H54 (cell line): ENCODE measurements at regions not wholly inside any gene's neighbourhood (a gene's known extent, or its start where the extent isn't known, plus 50 kb on each side); places are given as distances from the start of the nearest gene placed in this dataset.
"Not testable (repeated sequence)": the region's sequence is repeated elsewhere in the genome, so short reads cannot be mapped to it uniquely, and the experiment has no call there.

ENCODE experiments used
- DNase-seq: peaks from one replicate; pipeline ENCODE4 v3.0.0; 2011; ENCODE audit warnings: low spot score, mixed read lengths; ENCODE audit not compliant: insufficient read length
- FAIRE-seq: peaks from 3 replicates; lab custom pipeline; 2011; peaks lifted over from hg19 to GRCh38; lab: Jason Lieb, UNC
- POLR2A ChIP-seq: IDR thresholded peaks from 2 replicates; pipeline ENCODE4 v1.6.1; 2011; ENCODE audit warnings: low read depth, mild to moderate bottlenecking, low read length

DNA sequence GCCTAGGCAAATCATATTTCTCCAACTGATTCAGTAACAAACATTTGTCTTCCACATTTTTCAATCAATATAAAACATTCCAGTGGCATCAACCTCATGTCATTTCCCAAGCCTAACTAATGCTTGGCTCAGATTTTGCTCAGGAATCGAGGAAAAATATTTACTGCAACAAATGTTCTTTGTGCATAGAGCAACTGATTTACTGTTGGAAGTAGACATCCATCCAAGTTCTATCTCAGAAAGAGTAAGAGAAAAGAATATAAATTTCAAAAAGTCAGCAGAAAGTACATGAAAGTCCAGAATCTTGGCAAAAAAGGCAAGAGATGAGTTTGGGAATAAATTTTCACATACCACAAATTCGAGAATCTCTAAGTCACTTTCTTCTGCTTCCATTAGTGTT lies 2245.0 kb upstream of the RAG2 start:
- no peak for TF ChIP-seq POLR2A

DNA sequence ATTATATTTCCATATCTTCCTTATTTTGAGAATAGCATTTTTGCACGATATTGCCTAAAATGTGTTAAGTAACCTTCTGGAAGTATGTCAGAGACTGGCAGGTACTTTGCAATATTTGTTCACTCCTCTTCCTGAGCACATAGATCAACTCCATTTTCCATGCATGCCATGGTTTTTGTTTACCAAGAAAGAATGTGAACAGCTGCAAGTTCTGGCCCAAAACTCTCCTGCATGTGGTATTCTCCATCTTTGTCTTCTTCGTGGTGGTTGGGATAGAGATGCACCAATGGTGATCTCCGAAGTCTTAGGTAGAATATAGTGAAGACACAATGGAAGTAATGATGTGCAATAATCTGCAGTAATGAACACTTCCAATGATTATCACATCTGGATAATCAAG lies 2241.0 kb upstream of the RAG2 start:
- no peak for TF ChIP-seq POLR2A
- FAIRE-seq (no peak), DNase-seq (no peak)

More for the DNA sequence above, 2245.0 kb upstream of the RAG2 start:
- FAIRE-seq (no peak), DNase-seq (no peak)

DNA sequence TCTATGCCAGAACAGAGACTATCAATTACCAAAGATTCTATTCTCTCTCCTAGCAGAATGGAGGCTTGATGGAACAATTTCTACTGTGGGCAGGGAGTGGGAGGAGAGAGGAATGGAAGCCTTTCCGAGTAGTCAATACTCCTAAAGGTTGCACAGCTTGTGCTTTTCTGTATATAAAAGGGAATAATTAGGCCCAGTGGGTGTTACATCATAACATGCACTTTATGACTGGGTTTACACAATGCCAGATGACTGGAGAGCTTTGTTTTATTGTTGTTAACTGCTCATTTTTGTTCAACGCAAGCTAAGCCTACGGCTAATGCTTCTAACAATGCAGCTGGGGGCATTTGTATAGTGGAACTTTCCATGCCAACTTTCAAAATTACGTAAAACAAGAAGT lies 2237.9 kb upstream of the RAG2 start:
- TF ChIP-seq POLR2A = no peak
- DNase-seq (no peak), FAIRE-seq (no peak)

DNA sequence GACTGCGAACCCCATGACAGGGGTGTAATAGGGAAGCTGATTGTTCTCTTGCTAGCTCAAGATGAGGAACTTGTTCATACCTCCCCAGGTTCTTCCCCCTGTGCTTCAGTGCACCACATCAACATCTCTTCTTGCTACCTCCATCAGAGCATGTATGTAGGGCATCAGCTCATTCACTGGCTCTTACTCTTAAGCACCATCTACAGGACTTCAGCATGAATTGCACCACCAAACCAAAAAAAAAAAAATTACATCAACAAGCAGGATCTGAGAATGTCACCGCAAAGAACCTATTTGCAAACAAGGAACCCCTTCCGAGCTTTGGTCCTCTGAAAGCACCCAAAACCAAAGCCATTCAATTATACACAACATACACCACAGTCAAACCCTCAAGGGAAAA lies 2226.5 kb upstream of the RAG2 start:
- FAIRE-seq = peak; percentile 81
- TF ChIP-seq POLR2A = no peak

DNA sequence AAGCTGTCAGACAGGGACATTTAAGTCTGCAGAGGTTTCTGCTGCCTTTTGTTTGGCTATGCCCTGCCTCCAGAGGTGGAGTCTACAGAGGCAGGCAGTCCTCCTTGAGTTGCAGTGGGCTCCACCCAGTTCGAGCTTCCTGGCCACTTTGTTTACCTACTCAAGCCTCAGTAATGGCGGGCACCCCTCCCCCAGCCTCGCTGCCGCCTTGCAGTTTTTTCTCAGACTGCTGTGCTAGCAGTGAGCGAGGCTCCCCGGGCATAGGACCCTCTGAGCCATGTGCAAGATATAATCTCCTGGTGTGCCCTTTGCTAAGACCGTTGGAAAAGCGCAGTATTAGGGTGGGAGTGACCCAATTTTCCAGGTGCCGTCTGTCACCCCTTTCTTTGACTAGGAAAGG lies 2223.8 kb upstream of the RAG2 start:
- FAIRE-seq, DNase-seq: not testable (repeated sequence)

More for the DNA sequence above, 2226.5 kb upstream of the RAG2 start:
- peak; percentile 5 for DNase-seq

DNA sequence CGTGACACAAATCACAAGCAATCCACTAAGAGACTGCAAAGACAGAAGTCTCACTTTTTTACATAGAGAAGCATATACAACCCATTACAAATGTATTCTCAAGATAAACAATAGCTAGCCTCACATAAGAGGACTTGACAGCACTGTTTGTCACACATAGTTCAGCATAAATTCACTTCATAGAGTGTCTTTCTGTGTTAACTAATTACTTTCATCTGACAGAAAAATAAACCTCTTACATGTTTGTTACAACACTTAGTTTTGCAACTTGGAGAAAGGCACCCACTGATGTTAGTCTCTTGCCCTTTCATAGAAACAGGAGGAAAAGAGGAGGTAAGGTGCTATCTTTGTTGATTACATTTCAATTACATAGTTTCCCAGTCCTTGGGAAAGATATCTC lies 2221.9 kb upstream of the RAG2 start:
- DNase-seq = no peak
- TF ChIP-seq POLR2A = no peak
- FAIRE-seq = no peak

DNA sequence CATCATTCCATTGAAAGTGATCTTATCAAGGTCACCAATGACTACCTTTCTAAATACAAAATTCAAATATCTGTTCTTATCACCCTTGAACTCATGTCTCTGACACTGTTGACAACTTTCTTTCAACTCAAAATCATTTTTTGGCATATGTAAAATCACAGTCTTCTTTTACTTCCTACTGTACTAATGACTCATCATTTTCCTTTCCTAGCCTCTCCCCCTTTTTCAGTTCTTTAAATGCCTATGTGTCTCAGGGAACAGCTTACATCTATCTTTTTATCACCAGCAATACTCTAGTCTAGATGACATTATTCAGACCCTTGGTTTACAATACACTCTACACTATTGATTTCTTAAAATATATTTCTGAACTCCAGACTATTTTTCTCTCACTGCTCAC lies 2220.7 kb upstream of the RAG2 start:
- FAIRE-seq (peak; percentile 87), DNase-seq (no peak)
- no peak for TF ChIP-seq POLR2A

DNA sequence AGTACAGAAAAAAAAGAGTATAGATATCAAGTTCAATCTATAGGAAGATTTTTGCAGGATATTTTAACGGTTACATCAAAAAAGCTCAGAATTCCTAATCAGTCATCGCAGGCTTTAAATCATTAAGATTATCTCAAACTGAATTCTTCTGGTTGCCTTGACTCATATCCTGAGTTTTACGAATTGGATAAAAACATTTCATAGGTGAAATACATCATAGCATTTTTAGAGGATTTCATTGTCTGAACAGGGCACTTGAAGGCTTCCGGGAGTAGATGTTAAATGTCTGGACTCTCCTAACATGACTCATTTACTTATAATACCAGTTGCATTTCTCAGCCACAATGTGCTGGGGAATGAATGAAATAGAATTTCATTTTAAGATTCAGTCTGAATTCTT lies 2216.6 kb upstream of the RAG2 start:
- TF ChIP-seq POLR2A = no peak
- FAIRE-seq (peak; percentile 94), DNase-seq (peak; percentile 30)

DNA sequence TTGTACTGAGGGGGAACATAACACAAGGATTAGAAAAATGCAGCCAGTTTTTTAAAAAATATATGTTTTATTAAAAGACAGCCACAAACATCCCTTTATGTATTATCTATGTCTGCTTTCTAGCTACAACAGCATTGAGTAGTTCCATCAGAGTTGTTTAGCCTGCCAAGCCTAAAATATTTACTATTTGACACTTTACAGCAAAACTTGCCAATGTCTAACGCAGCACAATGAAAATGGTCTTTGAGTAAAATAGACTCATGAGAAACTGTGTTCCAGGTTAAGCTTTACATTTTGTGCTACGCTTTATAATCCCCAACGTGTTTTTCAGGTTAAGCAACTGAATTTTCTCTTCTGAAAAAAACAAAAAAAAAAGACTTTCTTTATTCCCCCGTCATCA lies 2211.5 kb upstream of the RAG2 start:
- no peak for DNase-seq
- no peak for FAIRE-seq
- no peak for TF ChIP-seq POLR2A

DNA sequence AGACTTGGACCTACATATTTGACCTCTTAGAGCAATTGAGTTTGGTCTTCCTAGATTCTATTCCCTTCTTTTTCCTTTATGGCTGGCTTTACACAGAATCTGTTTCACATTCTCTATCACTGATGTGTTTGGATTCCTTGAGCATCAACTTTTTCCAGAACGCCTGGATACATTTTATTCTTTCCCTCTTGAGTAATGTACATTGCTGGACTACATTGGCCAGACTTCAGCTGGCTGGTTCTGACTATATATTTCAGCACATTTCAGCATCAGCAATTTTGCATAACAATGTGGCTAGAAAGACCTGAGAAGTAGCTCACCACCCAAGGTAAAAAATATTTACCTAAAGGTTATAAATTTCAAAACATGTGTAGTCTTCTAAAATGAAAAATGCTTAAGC lies 2198.2 kb upstream of the RAG2 start:
- FAIRE-seq = no peak
- no peak for TF ChIP-seq POLR2A

DNA sequence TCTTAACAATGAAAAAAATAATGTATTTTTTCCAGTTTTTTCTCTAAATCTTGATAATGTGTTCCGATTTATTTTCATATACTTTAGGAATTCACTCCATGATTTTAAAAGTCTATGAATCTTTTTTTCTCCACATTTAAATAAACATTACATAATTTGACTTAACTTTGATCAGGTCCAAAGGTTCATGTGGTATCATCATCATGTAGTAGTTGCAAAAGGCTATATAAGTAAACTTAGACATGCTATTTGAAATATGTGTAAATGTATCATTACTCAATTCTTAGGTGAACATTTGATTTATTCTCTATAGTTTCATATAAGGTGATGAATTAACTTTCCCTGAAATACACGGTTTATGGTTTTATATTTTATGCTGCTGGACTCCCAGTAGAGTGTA lies 2197.0 kb upstream of the RAG2 start:
- DNase-seq (no peak), FAIRE-seq (no peak)
- no peak for TF ChIP-seq POLR2A

More for the DNA sequence above, 2198.2 kb upstream of the RAG2 start:
- DNase-seq = no peak

DNA sequence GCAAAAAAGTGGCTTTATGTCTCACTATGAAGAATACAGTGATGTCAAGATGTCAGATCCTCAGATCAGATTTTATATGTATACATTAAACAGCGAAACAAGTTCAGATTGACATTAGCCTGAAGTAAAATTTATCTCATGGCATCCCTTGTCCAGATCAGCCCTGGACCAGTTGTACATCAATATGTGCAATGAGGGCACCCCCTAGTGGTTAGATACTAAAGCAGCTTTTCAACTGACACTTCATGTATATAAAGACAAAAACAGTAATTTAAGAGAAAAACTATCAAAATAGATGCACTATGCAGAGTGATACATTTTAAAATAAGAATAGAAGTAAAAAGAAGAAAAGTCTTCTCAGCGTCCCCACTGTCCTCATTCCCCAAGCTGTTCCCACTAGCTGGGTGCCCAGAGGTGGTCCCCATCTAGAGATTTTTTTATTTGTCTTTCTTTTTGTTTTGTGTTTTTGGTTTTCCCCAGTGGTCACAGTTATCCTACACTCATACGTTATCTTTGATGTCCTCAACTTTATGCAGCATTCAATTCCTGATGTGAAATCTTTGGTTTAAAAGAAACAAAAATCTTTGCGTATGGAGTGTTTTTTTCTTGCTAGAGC lies 2193.4 kb upstream of the RAG2 start:
- peak; percentile 33 for DNase-seq

DNA sequence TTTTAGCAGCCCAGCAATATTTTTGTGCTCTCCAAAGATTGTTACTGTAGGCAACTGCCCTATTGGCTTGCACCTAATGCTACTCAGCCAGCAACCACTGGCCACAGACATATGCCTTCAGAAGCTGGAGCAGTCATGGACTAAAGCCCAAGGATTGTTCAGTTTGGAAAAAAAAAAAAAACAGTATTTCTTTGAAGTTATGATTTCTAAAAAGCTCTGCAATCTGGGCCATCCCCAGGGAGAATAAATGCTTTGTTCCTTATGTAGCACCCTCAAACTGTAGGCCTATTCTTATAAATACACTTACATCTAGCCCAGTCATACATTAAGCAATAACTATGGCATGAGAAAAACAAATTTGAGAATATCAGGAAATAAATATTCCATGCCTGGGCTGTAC lies 2190.5 kb upstream of the RAG2 start:
- DNase-seq (no peak), FAIRE-seq (no peak)
- no peak for TF ChIP-seq POLR2A

More for the DNA sequence above, 2193.4 kb upstream of the RAG2 start:
- TF ChIP-seq POLR2A = no peak
- FAIRE-seq = peak; percentile 89

DNA sequence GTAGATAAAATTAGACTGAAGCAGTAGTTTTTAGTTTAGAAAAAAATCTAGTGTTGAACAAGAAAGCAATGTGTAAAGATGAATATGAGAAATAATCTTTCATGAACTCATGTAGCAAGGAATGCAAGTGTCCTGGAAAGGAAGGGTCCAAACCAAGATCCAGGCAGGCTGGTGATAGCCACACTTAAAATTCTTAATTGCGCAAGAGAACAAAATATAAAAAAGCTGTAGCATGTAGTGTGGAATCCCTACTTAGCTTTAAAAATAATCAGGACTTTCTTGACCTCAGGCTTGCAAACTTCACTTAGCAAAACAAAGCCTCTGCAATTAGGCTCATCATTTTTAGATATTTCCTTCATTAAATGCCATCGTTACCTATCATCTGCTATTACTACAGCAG lies 2186.1 kb upstream of the RAG2 start:
- no peak for FAIRE-seq
- no peak for DNase-seq
- no peak for TF ChIP-seq POLR2A

DNA sequence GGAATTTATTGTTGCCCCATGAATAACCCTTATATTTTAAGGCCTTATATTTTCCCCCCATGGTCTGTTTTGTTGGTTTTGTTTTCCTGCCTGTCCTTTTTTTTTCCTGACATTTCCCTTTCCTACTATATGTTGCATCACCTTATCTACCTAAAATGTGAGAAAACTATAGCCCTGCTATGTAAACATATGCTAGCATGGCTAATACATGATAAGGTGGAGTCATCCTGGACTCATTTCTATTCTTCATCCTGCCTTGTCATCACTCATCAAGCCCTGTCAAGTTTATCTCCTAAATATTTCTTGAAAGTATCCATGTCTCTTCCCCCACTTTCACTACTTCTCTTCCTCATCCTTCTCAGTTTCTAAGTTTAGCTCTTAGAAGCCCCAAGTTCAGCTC lies 2168.8 kb upstream of the RAG2 start:
- no peak for TF ChIP-seq POLR2A
- DNase-seq (no peak), FAIRE-seq (no peak)
